Gastrocnemius medialis (tissue), 4 donors: ENCODE measurements at regions not wholly inside any gene's neighbourhood (a gene's known extent, or its start where the extent isn't known, plus 50 kb on each side); places are given as distances from the start of the nearest gene placed in this dataset.

Experiments used
- CTCF ChIP-seq, 5 experiments: fragments of 450-650 bp in 3 of 5; fragments of 200-600 bp in 2 of 5; sonication (generic) in 2 of 5; IDR thresholded peaks in 4 of 5; conservative IDR thresholded peaks in 1 of 5; 1 replicate in 4 of 5; 2 replicates in 1 of 5; pipeline ENCODE4 v1.5.1; 2016 to 2019; ENCODE audit warnings: antibody characterized with exemption in 5 of 5, mild to moderate bottlenecking in 3 of 5, moderate library complexity in 3 of 5
- POLR2A ChIP-seq, 2 donors: fragments of 450-650 bp; IDR thresholded peaks; one replicate each; pipeline ENCODE4 v1.6.1; 2017; ENCODE audit warnings: antibody characterized with exemption in 2 of 2, mild to moderate bottlenecking in 2 of 2, moderate library complexity in 2 of 2

- TF ChIP-seq CTCF (IDR thresholded peaks at IDR 0.05 in 4 of 5, conservative IDR thresholded peaks at IDR 0.05 in 1 of 5) (no peak), POLR2A (IDR thresholded peaks at IDR 0.05) (no peak)
Observed at GRCh38 chr1:172758259-172758658, 99.4 kb downstream of the FASLG start.
